SIG-M5 treated with dmso at 0.1 percent for 504 hours (cell line): ENCODE measurements at regions not wholly inside any gene's neighbourhood (a gene's known extent, or its start where the extent isn't known, plus 50 kb on each side); places are given as distances from the start of the nearest gene placed in this dataset.

ENCODE experiments used
- DNase-seq: peaks from one replicate; lab custom pipeline; 2025; ENCODE audit not compliant: unreplicated experiment; lab: John Stamatoyannopoulos, UW

GRCh38 chr2:16050261-16050907, 110.0 kb downstream of the MYCN start:
- DNase-seq, result no peak

DNA sequence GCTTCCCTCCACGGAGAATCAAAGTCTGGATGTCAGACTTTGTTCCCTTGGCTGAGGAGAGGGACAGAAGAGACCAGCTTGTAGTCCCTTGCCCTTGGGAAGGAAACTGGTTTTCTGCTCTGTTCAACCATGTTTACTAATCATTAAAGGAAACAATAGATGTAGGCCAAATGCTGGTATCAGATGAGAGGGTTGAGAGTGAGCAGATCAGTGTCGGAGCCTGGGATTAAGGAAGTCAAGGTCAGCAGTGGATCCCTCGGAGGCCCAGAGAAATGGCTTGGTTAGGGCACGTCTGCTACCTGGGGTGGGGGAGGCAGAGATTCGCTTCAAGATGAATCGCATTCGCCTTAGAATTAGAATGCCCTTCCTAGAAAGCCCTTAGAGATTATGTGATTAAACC, 109.1 kb downstream of the MYCN start:
- no peak for DNase-seq

DNA sequence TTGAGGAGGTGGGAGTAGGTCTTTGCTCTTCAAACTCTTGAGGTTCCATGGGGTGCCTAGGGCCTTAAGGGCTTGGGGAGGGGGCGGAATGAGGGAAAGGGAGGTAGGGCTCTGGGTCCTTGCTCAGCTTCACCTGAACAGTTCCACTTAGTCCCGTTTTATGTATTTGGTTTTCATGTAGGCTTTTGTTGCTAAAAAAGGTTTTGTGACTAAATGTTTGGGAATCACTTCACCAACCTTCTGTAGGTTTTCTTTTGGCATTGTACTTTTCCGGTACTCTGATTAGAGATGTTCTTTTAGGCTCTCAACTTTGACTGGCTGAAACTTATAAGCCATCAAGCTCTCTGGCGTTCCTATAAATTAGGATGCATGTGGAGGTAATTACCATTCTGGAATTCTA, 108.1 kb downstream of the MYCN start:
- no peak for DNase-seq

DNA sequence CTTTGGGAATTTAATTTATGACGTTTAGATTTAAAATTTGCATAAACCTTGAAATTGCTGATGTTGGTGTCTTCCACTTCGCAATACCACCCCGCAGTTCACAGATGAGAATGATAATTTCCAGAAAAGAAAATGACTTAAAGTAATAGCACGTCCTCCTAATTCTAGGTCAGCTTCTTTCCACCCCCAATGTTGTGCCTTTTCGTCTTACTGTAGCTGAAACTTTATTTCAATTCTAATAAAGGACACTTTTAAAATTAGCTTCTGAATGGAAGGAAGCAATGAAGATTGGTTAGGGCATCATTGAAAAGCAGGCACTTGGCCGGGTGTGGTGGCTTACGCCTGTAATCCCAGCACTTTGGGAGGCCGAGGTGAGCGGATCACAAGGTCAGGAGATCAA, 107.4 kb downstream of the MYCN start:
- no peak for DNase-seq

DNA sequence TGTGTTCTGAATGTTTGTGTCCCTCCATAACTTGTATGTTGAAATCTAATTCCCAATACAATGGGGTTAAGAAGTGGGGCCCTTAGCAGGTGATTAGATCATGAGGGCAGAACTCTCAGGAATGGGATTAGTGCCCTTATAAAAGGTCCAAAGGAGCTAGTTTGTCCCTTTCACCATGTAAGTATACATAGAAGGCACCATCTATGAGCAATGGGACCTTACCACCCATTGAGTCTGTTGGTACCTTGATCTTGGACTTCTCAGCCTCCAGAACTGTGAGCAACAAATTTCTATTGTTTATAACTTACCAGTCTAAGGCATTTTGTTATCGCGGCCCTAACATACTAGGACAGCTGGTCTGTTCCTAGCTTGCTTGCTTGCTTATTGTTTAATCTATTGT, 106.3 kb downstream of the MYCN start:
- DNase-seq, result no peak

- DNase-seq, result no peak
Observed at GRCh38 chr2:16045653-16046352, 105.5 kb downstream of the MYCN start.

- DNase-seq, result no peak
Observed at GRCh38 chr2:16044946-16045456, 104.7 kb downstream of the MYCN start.

DNA sequence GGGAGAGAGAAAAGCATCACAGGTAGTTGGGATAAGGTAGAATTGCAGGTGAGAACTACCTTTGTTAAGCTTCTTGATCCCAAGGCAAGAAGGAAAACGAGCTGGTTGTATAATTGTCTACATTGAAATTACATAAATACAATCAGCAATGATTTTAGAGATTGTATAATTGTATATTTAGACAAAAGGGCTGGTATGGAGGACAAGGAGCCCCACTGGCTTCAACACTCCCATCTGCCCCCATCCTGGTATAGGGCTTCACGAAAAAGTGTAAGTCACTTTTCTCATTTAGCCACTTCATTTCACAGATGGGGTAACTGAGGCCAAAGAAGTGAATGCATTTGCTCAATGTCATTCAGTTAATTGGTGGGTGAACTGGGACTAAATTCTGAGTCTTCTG, 103.3 kb downstream of the MYCN start:
- no peak for DNase-seq

GRCh38 chr2:16043192-16043591, 102.8 kb downstream of the MYCN start:
- no peak for DNase-seq

GRCh38 chr2:16042201-16042700, 101.9 kb downstream of the MYCN start:
- DNase-seq, result no peak

DNA sequence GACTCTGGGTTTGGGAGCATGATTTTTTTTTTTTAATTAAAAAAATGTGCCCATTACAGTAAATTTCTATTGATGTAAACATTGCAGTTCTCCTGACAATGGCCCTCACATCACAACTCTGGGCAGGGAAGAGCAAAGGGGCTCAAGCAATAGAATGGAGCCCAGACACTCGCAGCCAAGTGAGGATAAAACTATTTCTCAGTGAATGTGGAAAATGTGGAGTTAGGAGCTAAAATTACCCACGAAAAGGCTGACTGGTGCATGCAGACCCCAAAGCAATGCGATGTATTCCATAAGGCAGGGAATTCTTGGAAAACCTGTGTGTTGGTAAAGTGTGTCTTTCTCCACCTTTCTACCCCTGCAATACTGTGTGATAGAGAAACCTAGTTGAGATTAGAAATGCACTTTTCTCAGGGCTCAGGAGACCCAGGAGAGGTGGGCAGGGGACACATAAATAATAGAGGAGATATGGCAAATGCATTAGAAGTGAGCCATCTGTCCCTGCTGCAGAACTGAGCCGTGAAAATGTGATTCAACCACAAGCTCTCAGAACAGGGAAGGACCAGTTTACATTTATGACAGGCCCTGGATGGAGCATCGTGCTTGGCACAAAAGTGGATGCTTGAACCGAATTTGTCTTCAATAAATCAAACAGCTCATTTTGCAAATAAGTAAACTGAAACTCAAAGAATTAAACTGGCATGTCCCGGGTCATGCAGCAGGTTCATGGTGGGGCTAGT, 100.1 kb downstream of the MYCN start:
- DNase-seq, result no peak

GRCh38 chr2:16039823-16040222, 99.5 kb downstream of the MYCN start:
- no peak for DNase-seq

DNA sequence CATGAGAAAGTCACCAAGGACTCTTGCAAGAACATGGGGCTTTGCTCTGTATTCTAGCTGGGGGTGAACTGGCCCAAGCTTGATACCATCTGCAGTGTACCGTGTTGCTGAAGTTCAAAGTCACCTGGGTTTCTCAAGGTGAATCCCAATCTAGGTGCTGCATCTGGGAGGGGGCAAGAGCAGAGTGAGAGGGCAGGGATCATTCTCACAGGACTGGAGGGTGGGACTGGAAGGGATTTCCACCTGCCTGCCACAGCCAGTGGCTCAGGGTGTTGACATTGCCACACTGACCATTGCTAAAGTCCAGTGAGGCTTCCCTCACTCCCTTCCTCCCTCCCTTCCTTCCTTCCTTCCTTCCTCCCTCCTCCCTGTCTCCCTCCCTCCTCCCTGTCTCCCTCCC, 98.7 kb downstream of the MYCN start:
- DNase-seq, result no peak

- DNase-seq, result no peak
Observed at GRCh38 chr2:16038621-16039020, 98.3 kb downstream of the MYCN start.

GRCh38 chr2:16037808-16038457, 97.6 kb downstream of the MYCN start:
- DNase-seq, result no peak

DNA sequence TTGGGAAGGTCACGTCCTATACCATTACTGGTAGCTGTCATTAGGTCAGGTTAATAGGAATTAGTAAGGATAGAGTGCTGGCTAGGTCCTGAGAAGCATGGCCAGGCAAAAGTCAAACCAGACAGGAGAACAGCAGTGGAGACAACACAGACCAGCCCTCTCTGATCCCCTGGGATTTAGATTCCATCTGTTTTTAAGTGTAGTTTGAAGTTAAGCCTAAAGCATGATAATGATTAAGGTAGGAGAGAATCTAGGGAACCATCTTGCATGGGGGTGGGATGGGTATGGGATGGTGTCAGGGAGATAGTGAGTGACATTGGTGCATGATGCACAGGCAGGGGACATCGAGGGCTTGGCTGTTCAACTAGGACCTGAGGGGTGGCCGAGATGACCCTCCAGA, 96.6 kb downstream of the MYCN start:
- DNase-seq, result no peak

DNA sequence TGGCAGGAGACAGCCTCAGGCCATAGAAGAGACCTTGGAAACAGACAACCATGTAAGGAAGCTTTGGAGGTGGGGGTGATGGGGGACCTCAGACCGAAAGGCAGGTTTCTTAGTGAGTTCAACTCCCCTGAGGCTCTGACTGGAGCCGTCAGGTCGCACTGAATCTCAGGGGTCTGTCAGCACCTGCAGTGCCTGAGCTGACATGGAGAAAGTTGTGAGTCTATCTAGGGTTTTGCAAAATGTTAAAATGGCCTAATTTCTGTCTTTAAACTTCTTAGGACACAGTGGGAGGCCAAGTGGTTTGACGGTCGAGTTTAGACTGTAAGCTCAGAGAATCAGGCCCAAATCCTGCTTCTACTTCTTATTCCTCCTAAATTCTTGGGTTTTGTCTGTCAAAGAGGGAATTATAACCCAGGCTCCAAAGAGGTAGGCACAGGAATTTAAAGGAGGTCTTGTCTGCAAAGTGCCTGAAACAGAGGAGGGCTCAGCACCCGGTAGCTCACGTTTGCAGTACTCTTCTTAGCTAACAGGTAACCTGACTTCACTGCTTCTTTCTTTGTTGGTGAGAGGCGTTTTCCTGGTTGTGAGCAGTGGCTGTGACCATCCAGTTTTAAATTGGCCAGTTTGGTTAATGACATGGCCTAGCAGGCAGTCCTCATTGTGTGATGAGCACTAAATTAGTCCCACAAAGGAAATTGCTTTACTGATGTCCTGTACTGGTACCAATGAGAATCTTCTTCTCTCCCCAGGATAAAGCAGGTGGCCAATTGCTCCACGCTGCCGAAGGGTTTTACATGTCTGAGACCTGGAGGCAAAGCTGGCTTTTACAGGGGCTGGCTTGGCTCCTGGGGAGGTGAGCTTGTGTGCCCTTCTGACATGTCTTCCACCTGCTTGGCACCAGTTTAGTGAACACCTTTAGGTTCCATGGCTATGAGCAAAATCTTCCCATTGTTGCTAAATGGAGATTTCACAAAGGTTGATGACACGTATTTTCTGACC, 95.7 kb downstream of the MYCN start:
- no peak for DNase-seq

DNA sequence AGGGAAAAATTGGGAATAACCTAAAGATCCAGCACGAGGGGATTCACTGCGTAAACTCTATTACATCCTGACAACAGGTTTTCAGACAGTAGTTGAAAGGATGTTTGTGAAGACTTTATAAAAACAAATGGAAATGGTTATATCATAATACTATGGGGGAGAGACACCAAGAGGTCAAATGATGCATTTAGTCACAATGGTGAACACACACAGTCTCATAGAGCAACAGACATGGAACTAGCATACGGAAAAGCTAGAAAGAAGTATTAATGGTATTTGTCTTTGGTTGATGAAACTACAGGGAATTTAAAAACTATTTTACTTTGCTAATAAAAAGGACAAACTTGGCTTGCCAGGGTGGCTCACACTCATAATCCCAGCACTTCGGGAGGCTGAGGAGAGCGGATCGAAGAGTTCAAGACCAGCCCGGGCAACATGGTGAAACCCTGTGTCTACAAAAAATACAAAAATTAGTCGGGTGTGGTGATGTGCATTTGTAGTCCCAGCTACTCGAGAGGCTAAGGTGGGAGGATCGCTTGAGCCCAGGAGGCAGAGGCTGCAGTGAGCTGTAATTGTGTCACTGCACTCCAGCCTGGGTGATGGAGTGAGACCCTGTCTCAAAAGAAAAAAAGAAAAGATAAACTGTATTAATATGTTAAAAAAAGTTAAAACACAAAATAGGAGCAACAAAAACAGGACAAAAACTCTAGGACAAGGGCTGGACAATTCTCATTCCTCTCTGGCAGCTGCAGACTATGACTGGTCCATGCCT, 94.8 kb downstream of the MYCN start:
- no peak for DNase-seq
